Stimulated activated CD4-positive, alpha-beta T cell treated with anti-CD3 and anti-CD28 coated beads, Interleukin-2, amount 100 ng/mL, for 48 hours (primary cell): ENCODE measurements at regions not wholly inside any gene's neighbourhood (a gene's known extent, or its start where the extent isn't known, plus 50 kb on each side); places are given as distances from the start of the nearest gene placed in this dataset.
"Not testable (repeated sequence)": the region's sequence is repeated elsewhere in the genome, so short reads cannot be mapped to it uniquely, and the experiment has no call there.

Experiments used
- DNase-seq, 2 donors: peaks; one replicate each; pipeline ENCODE4 v3.0.0-alpha.2; 2020

DNA sequence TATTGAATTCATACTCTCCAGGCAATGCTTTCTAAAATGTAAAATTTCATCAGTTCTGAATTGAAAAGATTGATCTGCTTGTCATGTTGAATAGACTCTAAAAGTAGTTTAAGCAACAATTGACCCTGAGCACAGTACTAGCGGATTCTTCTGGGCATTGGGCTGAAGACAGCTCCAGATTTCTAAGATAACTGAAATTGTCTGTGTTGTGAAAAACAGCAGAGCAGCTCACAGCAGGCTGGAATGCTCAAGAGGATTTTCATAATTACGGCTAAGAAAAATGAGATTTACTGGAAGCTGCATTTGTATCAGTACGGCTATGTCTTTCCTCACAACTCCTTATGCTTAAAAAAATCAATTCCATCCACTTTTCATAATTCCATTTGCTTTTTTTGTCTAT lies 373.7 kb downstream of the HACE1 start:
- DNase-seq, result no peak

DNA sequence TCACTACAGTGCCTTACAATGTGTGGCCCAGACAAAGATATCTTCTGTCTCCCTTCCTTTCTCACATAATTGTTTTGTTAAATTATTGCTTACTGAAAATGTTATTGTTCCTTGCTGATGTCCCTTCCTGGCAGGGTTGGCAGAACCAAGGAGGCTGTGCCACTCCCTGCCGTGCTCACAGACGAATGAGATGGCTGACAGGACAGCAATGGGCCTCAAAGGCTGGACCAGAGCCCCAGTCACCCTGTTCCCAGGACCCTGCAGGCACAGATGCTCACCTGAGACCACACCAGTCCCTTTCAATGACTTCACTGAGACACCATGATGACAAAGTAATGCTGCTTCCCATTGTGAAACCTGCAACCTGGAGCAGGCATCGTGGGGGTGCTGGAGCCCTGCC lies 375.1 kb downstream of the HACE1 start:
- DNase-seq, result no peak

DNA sequence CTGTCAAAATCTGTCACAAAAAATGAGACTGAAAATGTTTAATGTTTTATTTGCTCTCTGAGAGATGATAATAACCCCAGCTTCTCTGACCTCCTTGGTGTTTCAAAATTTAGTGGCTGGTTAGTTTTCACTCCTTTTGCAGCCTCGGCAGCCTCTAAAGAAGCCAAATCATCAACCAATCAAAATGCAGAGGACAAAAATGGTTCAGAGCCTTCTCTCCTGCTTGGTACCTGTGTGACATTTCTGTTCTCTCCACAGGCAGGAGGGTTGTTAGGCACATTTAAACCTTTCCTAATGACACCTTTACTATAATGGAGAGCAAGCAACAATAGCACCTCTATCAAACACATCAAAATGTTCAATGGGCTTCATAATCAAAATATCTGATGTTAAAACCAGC lies 375.5 kb downstream of the HACE1 start:
- DNase-seq, result no peak

DNA sequence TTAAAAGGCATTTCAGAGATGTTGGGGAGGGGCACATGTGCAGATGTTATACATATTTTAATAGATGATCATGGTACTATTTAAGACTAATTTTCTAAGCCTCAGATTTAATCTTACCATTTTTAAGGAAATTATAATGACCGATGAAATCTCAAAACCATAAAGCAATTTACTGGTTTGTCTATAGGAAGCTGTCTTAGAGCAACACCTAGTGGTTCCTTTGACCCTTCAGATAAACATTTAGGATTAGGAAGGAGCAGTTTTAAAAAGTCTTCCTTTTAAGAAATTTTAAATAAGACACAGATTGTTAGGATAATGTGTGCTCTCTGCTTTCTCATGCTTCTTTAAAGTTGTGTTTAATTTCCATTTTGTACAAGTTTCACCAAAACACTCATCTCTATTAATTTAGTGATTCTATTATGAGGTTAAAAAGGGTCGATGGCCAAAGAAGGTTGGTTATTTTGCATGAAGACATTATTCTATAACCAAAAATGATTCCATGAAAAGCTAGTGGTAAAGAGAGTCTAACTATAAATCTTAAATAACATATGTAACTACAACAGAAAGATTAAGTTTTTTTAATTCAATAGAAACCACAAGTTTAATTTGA lies 376.4 kb downstream of the HACE1 start:
- no peak for DNase-seq

DNA sequence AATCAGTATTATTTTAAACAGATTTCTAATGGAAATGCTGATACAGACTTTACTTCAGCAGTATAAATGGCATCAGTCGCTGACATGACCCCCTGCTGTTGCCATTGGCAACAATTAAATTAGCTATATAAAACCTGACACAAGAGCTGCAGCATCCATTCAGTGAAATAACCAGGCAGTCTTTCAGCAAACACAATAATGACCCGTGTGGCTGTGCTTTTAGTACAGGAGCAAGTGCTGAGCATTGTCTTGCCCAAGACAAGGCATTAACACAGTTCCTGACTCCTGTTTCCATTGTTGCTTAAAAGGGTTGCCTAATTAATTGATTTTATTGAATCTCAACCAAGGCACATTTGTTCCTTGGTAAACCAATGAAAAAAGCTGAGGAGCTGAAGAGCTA lies 382.1 kb downstream of the HACE1 start:
- DNase-seq, result no peak

DNA sequence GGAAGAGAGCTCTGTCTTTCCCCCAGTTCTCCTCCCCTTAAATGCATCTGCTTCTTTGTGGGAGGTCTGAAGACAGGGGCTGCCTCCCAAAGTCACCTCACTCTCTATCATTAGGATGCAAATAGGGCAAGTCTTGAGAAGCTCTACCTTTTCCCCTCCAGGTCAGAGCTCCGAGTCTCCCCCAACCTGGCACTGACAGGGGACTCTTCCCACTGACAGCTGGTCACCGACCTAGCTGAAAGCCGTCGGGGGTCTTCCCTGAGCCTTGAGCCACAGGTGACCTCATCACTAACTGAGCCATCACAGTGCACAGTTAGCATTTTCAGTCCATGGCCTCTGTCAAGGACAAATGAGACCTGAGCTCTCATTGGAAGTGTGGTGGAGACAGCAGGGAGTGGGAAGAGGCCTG lies 386.7 kb downstream of the HACE1 start:
- no peak for DNase-seq

DNA sequence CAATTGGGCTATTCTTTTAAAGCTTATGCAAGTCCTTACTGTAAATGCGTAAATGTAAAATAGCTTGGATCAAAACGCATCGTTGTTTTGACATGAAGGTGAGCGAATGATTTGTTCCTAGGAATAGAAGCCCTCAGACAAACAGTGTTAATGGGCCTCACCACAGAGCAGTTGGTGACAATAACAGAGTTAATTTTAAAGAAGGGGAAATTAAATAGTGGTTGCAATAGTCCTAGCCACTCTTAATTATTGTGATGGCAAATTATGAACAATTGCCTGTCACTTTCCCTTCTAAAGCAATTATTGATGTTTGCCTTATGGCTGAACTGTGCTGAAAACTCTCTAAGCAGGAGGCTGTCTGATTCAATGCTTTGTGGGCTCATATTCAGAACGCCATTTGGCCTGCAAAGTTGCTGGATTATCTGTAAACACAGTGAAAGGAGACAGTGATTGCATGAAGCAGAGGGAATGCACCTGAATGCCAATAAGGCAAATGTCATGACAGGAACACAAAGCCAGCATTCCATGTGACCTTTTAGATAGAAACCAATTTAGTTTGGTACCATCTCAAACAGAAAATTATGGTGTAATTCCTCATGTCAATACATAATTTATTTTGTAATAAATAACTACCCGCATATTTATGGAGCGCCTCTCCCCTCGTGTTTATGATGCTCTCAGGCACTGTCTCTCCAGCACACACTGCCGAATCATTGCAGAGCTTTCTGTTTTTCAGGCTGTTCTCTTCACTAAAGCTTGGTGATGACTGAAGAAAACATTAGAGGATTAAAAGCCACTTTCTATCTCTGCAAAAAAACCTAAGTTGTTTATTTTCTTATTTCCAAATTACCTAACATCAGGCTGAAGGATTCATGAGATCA lies 387.5 kb downstream of the HACE1 start:
- DNase-seq, result no peak

DNA sequence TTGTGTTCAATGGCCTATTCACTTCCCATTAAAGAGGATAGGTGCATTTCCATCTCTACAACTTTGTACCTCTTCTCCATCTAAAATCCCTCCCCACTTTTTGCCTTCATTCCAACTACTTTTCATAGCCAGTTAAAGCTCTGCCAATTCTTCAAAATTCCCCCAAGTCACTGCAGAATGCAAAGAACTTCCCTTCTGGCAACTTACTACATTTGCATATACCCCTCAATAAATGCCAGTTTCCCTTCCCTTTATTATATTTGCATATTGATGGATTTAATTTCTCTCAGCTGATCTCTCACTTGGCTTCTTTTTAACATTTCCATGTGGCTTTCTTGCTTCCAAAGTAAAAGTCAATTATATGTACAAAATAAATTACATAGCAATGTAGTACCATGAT lies 393.4 kb downstream of the HACE1 start:
- no peak for DNase-seq

DNA sequence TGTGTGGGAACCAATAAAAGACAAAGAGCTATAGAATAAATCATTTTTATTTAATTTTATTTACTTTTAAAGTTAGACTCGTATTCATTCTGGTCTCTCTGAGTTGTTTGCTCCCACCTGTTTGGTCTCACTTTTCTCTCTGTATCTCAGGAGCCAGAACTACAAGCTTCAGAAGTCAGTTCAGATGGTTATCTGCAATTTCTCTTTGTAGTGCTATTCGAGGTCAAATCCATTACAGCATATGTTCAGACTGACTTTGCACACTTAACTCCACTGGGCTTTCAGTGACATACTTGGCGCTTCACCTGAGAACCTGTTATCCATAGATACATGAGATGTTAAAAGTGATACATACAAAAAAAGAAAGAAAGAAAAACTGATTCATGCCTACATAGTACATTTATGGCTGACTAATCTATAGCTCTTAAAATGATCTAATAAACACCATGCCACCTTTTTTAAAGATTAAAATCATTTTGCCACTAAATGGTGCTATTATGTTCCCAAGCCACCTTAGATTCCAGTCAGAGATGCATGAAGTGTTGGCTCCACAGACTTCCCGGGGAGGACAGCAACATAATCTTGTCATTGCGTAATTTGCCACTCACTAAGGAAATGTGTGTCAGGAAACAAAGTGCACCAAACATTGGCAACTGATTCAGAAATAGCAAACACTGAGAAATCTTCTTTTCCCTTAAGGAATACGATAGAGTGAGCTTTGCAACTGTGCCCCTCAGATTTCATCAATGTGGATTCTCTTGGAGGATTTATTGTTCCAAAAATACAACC lies 396.7 kb downstream of the HACE1 start:
- DNase-seq, result no peak

DNA sequence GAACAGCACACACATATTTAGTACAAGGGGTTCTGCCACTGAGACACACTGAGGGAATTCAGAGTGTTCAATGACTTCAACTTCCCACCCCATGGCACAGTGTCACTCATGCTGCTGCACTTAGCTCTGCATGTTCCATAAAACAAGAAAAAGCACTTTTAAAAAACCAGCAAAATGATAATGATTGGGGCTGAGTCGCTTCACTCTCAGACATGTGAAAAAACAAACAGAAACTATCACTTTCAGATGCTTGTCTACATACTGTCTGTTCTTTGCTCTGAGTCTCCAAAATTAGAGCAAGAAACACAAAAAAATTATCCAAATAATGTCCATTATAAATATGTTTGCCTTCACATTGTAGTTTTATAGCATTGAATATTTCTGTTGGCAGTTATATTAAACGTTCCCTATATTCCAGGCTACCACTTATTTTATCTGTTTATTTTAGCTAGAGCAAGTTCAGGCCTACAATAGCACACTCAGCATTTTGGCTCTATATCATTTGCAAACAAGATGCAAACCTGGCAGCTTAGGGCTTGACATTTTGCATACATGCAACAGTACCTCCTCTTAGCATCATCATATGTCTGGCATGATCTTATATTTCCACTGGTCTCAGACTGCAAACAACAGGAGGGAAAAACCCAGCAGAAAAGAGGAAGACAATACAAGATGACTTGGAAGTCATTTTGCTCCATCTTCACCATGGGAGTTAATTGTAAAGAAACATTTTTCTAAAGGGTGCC lies 398.8 kb downstream of the HACE1 start:
- DNase-seq, result no peak

DNA sequence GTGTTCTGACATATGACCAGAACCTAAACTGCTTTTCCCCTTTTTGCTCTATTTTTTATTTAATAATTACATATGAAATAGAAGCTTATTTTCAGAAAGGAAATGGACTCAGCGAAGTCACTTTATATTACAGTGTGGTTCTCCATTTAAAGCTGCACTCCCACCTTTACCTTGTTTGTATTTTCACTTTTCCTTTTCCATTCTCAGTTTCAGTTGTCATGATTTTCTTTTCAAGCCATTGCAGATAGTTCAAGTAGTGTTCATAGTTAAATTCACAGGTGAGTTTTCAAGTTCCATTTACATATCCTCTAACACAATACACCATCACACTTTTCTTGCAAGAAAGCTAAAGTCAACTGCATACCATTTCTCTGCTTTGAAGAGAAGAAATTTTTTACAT lies 400.2 kb downstream of the HACE1 start:
- no peak for DNase-seq

DNA sequence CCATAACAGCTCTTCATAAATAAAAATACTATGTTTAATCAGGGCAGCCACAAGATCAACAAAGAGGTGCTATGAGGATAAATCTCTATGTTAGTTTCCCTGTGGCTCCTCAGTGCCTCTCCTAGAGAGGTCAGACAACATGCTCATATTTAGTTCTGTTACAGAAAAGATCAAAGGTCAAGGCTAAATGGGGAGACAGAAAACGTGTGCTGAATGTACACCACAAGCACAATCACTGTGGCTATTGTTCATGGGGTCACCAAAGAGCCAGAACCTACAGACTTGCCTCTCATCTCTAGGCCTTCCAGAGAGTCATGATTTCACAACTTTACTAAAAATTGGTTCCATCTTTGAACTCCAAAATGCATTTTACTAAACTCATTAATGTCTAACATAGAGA lies 409.8 kb downstream of the HACE1 start:
- no peak for DNase-seq

DNA sequence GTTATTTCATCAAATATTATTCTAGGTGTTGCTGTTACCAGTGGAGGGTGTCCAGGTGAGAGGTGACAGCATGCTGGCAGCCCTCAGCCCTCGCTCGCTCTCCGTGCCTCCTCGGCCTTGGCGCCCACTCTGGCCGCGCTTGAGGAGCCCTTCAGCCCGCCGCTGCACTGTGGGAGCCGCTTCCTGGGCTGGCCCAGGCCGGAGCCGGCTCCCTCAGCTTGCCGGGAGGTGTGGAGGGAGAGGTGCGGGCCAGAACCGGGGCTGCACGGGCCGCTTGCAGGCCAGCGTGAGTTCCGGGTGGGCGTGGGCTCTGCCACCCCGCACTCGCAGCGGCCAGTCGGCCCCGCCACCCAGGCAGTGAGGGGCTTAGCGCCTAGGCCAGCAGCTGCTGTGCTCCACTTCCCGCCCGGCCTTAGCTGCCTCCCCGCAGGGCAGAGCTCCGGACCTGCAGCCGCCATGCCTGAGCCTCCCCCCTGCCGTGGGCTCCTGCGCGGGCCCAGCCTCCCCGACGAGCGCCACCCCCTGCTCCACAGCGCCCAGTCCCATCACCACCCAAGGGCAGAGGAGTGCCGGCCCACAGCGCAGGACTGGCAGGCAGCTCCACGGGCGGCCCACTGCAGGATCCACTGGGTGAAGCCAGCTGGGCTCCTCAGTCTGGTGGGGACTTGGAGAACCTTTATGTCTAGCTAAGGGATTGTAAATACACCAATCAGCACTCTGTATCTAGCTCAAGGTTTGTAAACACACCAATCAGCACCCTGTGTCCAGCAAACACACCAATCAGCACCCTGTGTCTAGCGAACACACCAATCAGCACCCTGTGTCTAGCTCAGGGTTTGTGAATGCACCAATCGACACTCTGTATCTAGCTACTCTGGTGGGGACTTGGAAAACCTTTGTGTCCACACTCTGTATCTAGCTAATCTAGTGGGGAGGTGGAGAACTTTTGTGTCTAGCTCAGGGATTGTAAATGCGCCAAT lies 413.3 kb downstream of the HACE1 start:
- DNase-seq, result not testable (repeated sequence)

DNA sequence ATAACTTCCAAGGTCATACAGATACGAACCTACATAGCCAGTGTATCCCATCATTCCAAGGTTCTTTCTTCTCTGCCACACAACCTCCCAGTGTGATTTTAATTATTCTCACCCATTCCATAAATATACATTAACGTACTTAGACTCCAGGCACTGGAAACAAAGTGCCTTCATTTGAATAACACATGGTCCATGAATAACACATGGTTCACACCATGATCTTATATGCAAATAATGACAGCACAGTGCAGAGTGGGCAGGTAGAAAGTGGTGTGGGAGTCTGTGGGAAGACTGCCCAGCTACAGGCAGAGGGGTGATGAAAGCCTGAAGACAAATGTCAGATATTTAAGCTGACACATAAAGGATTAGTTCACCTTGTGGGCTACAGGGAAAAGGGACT lies 425.2 kb downstream of the HACE1 start:
- DNase-seq, result no peak

DNA sequence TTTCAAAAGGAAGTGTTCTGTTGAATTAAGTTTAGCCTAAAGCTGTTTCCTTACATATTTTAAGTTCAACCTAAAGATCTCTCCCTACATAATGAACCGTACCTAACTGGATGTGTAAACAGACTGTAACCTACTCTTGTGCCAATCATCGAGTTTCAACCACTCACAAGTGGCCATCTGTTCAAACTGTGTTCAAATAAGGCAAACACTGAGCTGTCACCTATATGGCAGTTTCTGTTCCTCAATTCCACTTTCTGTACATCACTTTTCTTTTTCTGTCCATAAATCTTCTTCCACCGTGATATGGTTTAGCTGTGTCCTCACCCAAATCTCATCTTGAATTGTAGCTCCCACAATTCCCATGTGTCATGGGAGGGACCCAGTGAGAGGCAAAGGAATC lies 428.6 kb downstream of the HACE1 start:
- DNase-seq, result no peak

DNA sequence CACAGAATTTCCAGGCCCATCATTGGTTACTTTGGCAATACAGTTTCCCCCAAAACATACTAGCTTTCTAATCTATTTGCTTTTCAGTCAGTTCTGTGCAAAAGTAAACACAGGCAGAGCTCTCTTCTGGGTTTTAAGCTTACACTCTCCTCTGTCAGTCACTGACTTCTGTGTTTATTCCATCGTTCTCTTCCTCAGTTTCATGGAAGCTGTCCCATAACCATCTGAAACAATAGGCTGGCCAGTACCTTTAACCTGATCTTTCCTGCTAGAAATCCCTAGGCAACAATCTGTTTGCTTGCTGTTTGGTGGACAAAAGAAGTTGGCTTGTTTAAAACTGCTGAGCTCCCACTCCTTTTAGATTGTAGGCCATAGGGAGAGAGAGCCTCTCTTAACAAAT lies 431.5 kb downstream of the HACE1 start:
- no peak for DNase-seq

DNA sequence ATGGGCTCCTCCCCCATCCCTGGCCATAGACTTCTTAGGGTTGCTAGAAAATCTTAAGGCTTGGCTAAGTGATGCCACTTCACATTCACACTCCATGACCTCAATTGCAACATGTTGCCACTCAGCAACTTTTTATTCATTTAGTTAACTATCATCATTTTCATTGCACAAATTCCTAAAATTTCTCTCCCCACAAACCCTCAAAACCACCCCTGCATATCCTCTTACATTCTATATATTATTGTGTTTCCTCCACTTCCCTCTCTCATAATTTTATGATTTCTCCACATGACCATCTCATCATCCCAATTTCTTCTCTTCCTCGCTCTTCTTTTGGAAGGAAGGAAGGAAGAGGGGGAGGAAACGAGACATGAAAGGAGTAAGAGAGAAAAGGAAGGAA lies 436.0 kb downstream of the HACE1 start:
- DNase-seq, result no peak

DNA sequence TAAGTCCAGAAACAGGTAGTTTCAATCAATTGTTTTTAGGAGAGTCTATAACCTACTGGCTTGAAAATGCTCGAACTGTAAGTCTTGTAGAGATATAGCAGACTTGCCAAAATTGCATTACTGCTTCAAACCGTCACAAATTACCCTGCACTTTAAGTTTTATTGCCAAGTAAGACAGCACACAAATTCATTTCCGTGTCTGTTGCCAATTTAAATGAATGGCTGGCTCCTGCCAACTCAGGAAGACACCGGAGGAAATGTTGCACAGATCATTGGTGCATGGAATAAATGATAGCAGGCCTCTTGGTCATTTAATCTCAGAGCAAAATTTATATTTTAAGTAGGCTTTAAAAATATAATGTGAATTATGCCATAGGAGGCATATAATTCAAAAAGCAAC lies 438.1 kb downstream of the HACE1 start:
- no peak for DNase-seq

DNA sequence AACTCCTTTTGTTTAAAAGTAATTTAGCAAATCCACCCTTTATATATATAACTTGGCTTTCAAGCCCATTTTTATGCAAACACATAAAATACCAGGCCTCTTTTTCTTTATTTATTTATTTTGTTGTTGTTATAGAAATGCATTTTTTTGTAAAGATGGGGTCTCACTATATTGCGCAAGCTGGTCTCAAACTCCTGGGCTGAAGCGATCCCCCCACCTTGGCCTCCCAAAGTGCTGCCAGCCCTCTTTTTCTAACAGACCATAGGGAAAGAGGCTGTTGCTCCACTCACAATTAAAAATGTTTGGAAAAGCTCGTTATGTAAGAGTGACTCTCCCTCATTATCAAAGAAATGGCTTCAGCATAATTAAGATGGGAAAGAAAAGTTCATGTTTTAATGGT lies 440.9 kb downstream of the HACE1 start:
- no peak for DNase-seq

DNA sequence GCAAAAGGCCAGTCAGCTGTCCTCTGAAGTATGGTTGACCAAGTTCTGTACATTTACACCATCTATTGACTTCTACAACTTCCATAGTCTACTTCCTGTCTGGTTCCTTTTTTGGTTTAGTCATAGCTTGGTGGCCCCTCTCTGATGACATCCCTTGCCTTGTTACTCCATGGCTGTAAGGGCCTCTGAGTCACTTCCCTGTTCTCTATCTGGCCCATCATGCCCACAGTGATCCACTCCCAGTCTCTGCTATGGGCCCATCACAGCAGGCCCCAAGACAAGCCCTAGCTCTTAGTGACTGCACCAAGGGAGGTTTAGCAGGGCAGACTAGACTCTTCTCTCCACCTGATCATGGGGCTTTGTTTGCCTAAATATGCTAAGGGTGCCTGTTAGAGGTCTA lies 441.6 kb downstream of the HACE1 start:
- no peak for DNase-seq

DNA sequence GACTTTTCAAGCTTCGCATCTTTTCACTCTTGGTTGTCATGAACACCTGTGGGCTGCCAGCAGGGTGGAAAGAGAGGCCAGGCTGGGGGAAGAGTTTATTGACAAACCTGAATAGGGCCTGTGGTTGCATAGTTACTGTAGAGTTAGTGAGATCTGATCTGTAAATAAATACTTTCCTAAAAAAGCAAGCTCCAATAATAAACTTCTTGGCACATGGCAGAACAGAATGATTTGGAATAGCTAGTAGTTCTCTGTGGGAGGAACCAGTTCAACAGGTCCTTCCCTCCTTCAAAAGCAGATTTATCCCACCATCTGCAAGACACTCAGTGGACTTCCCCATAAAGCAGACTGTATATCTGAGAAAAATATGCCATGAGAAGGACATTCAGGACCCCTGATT lies 445.0 kb downstream of the HACE1 start:
- DNase-seq, result no peak

DNA sequence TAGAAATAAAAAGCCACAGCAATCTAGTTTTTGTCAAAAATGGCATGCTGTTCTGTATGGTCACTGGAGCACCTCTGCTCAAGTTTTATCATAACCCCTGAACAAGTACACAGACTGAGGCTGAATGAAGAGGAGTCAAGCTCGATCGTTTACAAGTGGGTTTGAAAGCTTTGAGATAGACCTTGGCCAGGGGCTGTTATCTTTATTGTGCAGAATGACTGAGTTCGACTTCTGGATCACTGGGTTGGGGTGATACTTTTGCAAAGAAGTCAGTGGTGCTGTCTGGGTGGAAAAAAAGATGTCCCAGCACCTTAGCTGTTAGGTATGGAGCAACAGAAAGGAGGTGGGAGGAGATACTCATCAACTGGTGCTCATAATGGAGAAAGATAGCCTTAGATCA lies 446.0 kb downstream of the HACE1 start:
- no peak for DNase-seq
